GM23338 (cell line): ENCODE measurements at regions not wholly inside any gene's neighbourhood (a gene's known extent, or its start where the extent isn't known, plus 50 kb on each side); places are given as distances from the start of the nearest gene placed in this dataset.

Experiments used
- ATAC-seq: fragments of 200-7000 bp; cut with Tn5 transposase; 3 replicates; pipeline ENCODE4 v1.9.1; 2020
- DNase-seq: peaks from one replicate; pipeline ENCODE4 v3.0.0-alpha.2; 2015; ENCODE audit warnings: low spot score
- H2AFZ ChIP-seq: fragments of 200-600 bp; sonication (generic); 2 replicates; pipeline ENCODE4 v1.8.0; 2016; ENCODE audit warnings: antibody characterized with exemption, mild to moderate bottlenecking, moderate library complexity
- H3F3A ChIP-seq: fragments of 200-600 bp; sonication (generic); replicated peaks from 2 replicates; pipeline ENCODE4 v1.8.0; 2017; ENCODE audit warnings: antibody characterized with exemption, mixed run types, low read depth
- H3K27ac ChIP-seq: fragments of 200-600 bp; sonication (generic); 2 replicates; pipeline ENCODE4 v1.6.1; 2016; ENCODE audit warnings: low read depth
- H3K27me3 ChIP-seq: fragments of 200-600 bp; sonication (generic); 2 replicates; pipeline ENCODE4 v1.8.0; 2016; ENCODE audit warnings: mild to moderate bottlenecking, mixed run types, moderate library complexity; ENCODE audit not compliant: insufficient read depth
- H3K36me3 ChIP-seq: fragments of 200-600 bp; sonication (generic); 2 replicates; pipeline ENCODE4 v1.8.0; 2016; ENCODE audit warnings: mild to moderate bottlenecking; ENCODE audit not compliant: insufficient read depth
- H3K4me1 ChIP-seq: fragments of 200-600 bp; sonication (generic); 2 replicates; pipeline ENCODE4 v1.8.0; 2016; ENCODE audit warnings: mild to moderate bottlenecking, moderate library complexity; ENCODE audit not compliant: insufficient read depth
- H3K4me2 ChIP-seq: fragments of 200-600 bp; sonication (generic); 2 replicates; pipeline ENCODE4 v1.7.1; 2017; ENCODE audit warnings: mixed run types
- H3K4me3 ChIP-seq: fragments of 200-600 bp; sonication (generic); 2 replicates; pipeline ENCODE4 v1.6.1; 2016; ENCODE audit warnings: mixed run types
- H3K79me2 ChIP-seq: fragments of 200-600 bp; sonication (generic); replicated peaks from 2 replicates; pipeline ENCODE4 v1.8.0; 2017; ENCODE audit warnings: mild to moderate bottlenecking; ENCODE audit not compliant: insufficient read depth
- H3K9me2 ChIP-seq: fragments of 200-600 bp; sonication (generic); 2 replicates; pipeline ENCODE4 v1.8.0; 2017; ENCODE audit not compliant: insufficient read depth
- H4K20me1 ChIP-seq: fragments of 200-600 bp; sonication (generic); replicated peaks from 2 replicates; pipeline ENCODE4 v1.8.0; 2017; ENCODE audit warnings: mild to moderate bottlenecking; ENCODE audit not compliant: insufficient read depth
- H3K27ac Mint-ChIP-seq: 2 replicates; pipeline ENCODE4 v1.8.0; 2020; ENCODE audit warnings: inconsistent platforms, mild to moderate bottlenecking, moderate library complexity, mixed read lengths
- H3K27me3 Mint-ChIP-seq: 3 replicates; pipeline ENCODE4 v1.8.0; 2022; ENCODE audit warnings: low read depth, mild to moderate bottlenecking, moderate library complexity, mixed read lengths, inconsistent platforms; ENCODE audit not compliant: insufficient read depth, poor library complexity
- H3K36me3 Mint-ChIP-seq: 3 replicates; pipeline ENCODE4 v1.8.0; 2021; ENCODE audit warnings: low read depth, mild to moderate bottlenecking, inconsistent platforms, moderate library complexity, mixed read lengths
- H3K4me1 Mint-ChIP-seq: 3 replicates; pipeline ENCODE4 v1.8.0; 2020; ENCODE audit warnings: mild to moderate bottlenecking, inconsistent platforms, mixed read lengths
- H3K4me3 Mint-ChIP-seq: 3 replicates; pipeline ENCODE4 v1.8.0; 2021; ENCODE audit warnings: moderate library complexity, mild to moderate bottlenecking, inconsistent platforms, mixed read lengths
- H3K9me3 Mint-ChIP-seq: 3 replicates; pipeline ENCODE4 v1.8.0; 2020; ENCODE audit warnings: moderate library complexity, mild to moderate bottlenecking, inconsistent platforms, mixed read lengths
- CREB1 ChIP-seq: fragments of 250-450 bp; sonication (Bioruptor Pico); IDR thresholded peaks from 2 replicates; pipeline ENCODE4 v1.5.0; 2020; ENCODE audit warnings: low read depth, mild to moderate bottlenecking, moderate library complexity
- CTCF ChIP-seq, 2 experiments: fragments of 200-600 bp in 1 of 2; sonication (generic) in 1 of 2; conservative IDR thresholded peaks; 2 replicates each; pipeline versions ENCODE4 v1.5.1 to v1.6.1; 2016 to 2017; ENCODE audit warnings: antibody characterized with exemption in 2 of 2, low read depth in 2 of 2, mild to moderate bottlenecking in 2 of 2, moderate library complexity in 1 of 2
- ETS1 ChIP-seq: IDR thresholded peaks from 2 replicates; pipeline ENCODE4 v1.6.1; 2016; ENCODE audit warnings: antibody characterized with exemption
- EZH2 ChIP-seq: fragments of 200-600 bp; sonication (generic); IDR thresholded peaks from one replicate; pipeline ENCODE4 v1.8.0; 2017; ENCODE audit warnings: antibody characterized with exemption, mild to moderate bottlenecking, low read depth; ENCODE audit not compliant: unreplicated experiment
- JUNB ChIP-seq: IDR thresholded peaks from one replicate; pipeline ENCODE4 v1.6.1; 2016; ENCODE audit warnings: antibody characterized with exemption; ENCODE audit not compliant: unreplicated experiment
- TF ChIP-seq, protein P1 (sequence below): IDR thresholded peaks from one replicate; pipeline ENCODE4 v1.6.1; 2018; ENCODE audit warnings: antibody characterized with exemption; ENCODE audit not compliant: unreplicated experiment

- TF ChIP-seq, protein P1, sequence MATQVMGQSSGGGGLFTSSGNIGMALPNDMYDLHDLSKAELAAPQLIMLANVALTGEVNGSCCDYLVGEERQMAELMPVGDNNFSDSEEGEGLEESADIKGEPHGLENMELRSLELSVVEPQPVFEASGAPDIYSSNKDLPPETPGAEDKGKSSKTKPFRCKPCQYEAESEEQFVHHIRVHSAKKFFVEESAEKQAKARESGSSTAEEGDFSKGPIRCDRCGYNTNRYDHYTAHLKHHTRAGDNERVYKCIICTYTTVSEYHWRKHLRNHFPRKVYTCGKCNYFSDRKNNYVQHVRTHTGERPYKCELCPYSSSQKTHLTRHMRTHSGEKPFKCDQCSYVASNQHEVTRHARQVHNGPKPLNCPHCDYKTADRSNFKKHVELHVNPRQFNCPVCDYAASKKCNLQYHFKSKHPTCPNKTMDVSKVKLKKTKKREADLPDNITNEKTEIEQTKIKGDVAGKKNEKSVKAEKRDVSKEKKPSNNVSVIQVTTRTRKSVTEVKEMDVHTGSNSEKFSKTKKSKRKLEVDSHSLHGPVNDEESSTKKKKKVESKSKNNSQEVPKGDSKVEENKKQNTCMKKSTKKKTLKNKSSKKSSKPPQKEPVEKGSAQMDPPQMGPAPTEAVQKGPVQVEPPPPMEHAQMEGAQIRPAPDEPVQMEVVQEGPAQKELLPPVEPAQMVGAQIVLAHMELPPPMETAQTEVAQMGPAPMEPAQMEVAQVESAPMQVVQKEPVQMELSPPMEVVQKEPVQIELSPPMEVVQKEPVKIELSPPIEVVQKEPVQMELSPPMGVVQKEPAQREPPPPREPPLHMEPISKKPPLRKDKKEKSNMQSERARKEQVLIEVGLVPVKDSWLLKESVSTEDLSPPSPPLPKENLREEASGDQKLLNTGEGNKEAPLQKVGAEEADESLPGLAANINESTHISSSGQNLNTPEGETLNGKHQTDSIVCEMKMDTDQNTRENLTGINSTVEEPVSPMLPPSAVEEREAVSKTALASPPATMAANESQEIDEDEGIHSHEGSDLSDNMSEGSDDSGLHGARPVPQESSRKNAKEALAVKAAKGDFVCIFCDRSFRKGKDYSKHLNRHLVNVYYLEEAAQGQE: no peak
- TF ChIP-seq CREB1 (CRISPR knock-in tag) (no peak), EZH2 (no peak), ETS1 (no peak), CTCF (conservative IDR thresholded peaks at IDR 0.05; ENCODE audit: low read depth in 2 of 2) (no peak)
Measured at GRCh38 chr1:194297094-194297493, 1110.7 kb upstream of the B3GALT2 start (continued).

DNA sequence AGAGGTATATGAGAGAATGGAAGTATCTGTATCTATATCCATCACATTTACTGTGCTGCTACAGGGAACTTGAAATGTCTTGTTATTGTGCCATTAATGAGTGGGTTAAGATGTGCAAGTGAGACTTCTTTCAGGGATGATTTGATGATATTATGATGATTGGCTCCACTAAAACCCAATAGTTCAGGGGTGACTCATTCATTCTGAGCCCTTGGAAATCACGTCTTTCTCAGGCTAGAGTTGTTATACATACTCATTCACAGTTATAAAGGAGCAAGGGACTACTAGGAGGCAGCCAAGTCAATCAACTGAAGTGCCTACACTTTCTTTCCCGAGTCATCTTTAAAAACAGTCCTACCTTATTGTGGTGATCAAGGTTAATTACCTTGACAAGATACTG lies 1109.8 kb upstream of the B3GALT2 start:
- H3K4me2 ChIP-seq: no peak overlapping the region
- no peak overlapping the region for H3K27ac ChIP-seq
- H3F3A ChIP-seq: no peaks in the 10 kb centered on the region
- no peaks in the 10 kb centered on the region for H3K27me3 ChIP-seq
- Mint-ChIP-seq H3K4me1 (peaks cover 11% of the 10 kb centered on the region; the same call in 2 of the 3 replicates), H3K27me3 (peaks cover 4% of the 10 kb centered on the region), H3K36me3 (no peaks in the 10 kb centered on the region), H3K4me3 (no peak overlapping the region), H3K27ac (no peak overlapping the region), H3K9me3 (no peaks in the 10 kb centered on the region)
- DNase-seq (no peak), ATAC-seq (no peak)
- H2AFZ ChIP-seq: no peak overlapping the region
- peaks cover 6% of the 10 kb centered on the region for H3K4me1 ChIP-seq
- no peaks in the 10 kb centered on the region for H3K36me3 ChIP-seq
- H3K4me3 ChIP-seq: no peak overlapping the region
- H4K20me1 ChIP-seq: no peaks in the 10 kb centered on the region
- H3K9me2 ChIP-seq: no peaks in the 10 kb centered on the region
- no peaks in the 10 kb centered on the region for H3K79me2 ChIP-seq
- TF ChIP-seq CTCF (conservative IDR thresholded peaks at IDR 0.05; ENCODE audit: low read depth in 2 of 2) (no peak), JUNB (no peak)
- TF ChIP-seq, protein P1: no peak
